Left lung (tissue), 4 donors: ENCODE measurements at regions not wholly inside any gene's neighbourhood (a gene's known extent, or its start where the extent isn't known, plus 50 kb on each side); places are given as distances from the start of the nearest gene placed in this dataset.

Source experiments
- ATAC-seq: fragments of 200-7000 bp; cut with Tn5 transposase; one replicate; pipeline ENCODE4 v1.9.1; 2020; ENCODE audit warnings: moderate library complexity
- DNase-seq, 4 donors: peaks; one replicate each; pipeline ENCODE4 v3.0.0-alpha.2; 2013 to 2020
- H3K27ac ChIP-seq, 2 donors: fragments of 200-600 bp; sonication (generic) in 1 of 2; one replicate each; pipeline versions ENCODE4 v1.5.0 to v1.8.0; 2020 to 2021
- H3K27me3 ChIP-seq, 2 donors: fragments of 200-600 bp; sonication (generic) in 1 of 2; one replicate each; pipeline versions ENCODE4 v1.5.0 to v1.8.0; 2020 to 2021
- H3K36me3 ChIP-seq, 2 donors: fragments of 200-600 bp; sonication (generic) in 1 of 2; one replicate each; pipeline versions ENCODE4 v1.5.0 to v1.8.0; 2020 to 2021
- H3K4me1 ChIP-seq, 2 donors: fragments of 200-600 bp; one replicate each; pipeline ENCODE4 v1.8.0; 2021
- H3K4me3 ChIP-seq, 2 donors: fragments of 200-600 bp; sonication (generic) in 1 of 2; one replicate each; pipeline versions ENCODE4 v1.5.0 to v1.8.0; 2020 to 2021; ENCODE audit warnings: mild to moderate bottlenecking in 1 of 2
- H3K9me3 ChIP-seq, 2 donors: fragments of 200-600 bp; sonication (generic) in 1 of 2; one replicate each; pipeline versions ENCODE4 v1.5.0 to v1.8.0; 2020 to 2021
- CTCF ChIP-seq, 2 donors: fragments of 200-600 bp; sonication (generic) in 1 of 2; IDR thresholded peaks; one replicate each; pipeline versions ENCODE4 v1.5.0 to v1.8.0; 2021; ENCODE audit warnings: antibody characterized with exemption in 2 of 2
- intact Hi-C, 2 donors: fragments of 100-400 bp; cut with DNase I; formaldehyde crosslinking; loops; one replicate each; pipeline versions ENCODE4 v1.11.2 to v1.14.2; 2022
- donor health status: DM: no; HTN: yes; CAD: no.
- donor health status: DM: no; HTN: no; CAD: no.

- no peak overlapping the region for H3K27ac ChIP-seq
Measured at GRCh38 chr4:84024405-84024804, 474.7 kb downstream of the NKX6-1 start.

GRCh38 chr4:84022564-84022963, 476.5 kb downstream of the NKX6-1 start:
- Histone ChIP-seq H3K4me1 (no peaks in the 10 kb centered on the region), H3K27me3 (no peaks in the 10 kb centered on the region), H3K4me3 (no peak overlapping the region), H3K9me3 (no peaks in the 10 kb centered on the region), H3K36me3 (no peaks in the 10 kb centered on the region), H3K27ac (no peak overlapping the region)
- DNase-seq (no peak), ATAC-seq (no peak)
- intact Hi-C loops, result no loop called here
- no peak for TF ChIP-seq CTCF (IDR thresholded peaks at IDR 0.05)

More at GRCh38 chr4:84024405-84024804, 474.7 kb downstream of the NKX6-1 start:
- no peaks in the 10 kb centered on the region for H3K36me3 ChIP-seq
- DNase-seq (no peak), ATAC-seq (no peak)
- no peak overlapping the region for H3K4me3 ChIP-seq
- no peak for TF ChIP-seq CTCF (IDR thresholded peaks at IDR 0.05)
- no peaks in the 10 kb centered on the region for H3K9me3 ChIP-seq
- H3K27me3 ChIP-seq, result no peaks in the 10 kb centered on the region
- H3K4me1 ChIP-seq, result no peaks in the 10 kb centered on the region
- intact Hi-C loops, result no loop called here

GRCh38 chr4:84019626-84020025, 479.5 kb downstream of the NKX6-1 start:
- Histone ChIP-seq H3K4me1 (no peaks in the 10 kb centered on the region), H3K4me3 (no peak overlapping the region), H3K9me3 (no peaks in the 10 kb centered on the region), H3K27me3 (no peaks in the 10 kb centered on the region), H3K27ac (no peak overlapping the region), H3K36me3 (no peaks in the 10 kb centered on the region)
- TF ChIP-seq CTCF (IDR thresholded peaks at IDR 0.05), result no peak
- intact Hi-C loops, result no loop called here
- ATAC-seq (no peak), DNase-seq (no peak)

GRCh38 chr4:84003046-84003445, 467.1 kb downstream of the GPAT3 start:
- Histone ChIP-seq H3K4me1 (no peaks in the 10 kb centered on the region), H3K9me3 (peaks cover 0 to 5% of the 10 kb centered on the region in 2 donors), H3K36me3 (no peaks in the 10 kb centered on the region), H3K4me3 (no peak overlapping the region), H3K27me3 (no peaks in the 10 kb centered on the region), H3K27ac (no peak overlapping the region)
- ATAC-seq (no peak), DNase-seq (no peak)
- intact Hi-C loops, result no loop called here
- no peak for TF ChIP-seq CTCF (IDR thresholded peaks at IDR 0.05)

- ATAC-seq (no peak), DNase-seq (no peak)
- Histone ChIP-seq H3K36me3 (no peaks in the 10 kb centered on the region), H3K27ac (no peak overlapping the region), H3K27me3 (no peaks in the 10 kb centered on the region), H3K4me3 (no peak overlapping the region), H3K9me3 (peaks cover 0 to 4% of the 10 kb centered on the region in 2 donors), H3K4me1 (no peaks in the 10 kb centered on the region)
- intact Hi-C loops, result no loop called here
- no peak for TF ChIP-seq CTCF (IDR thresholded peaks at IDR 0.05)
Measured at GRCh38 chr4:84001876-84002569, 466.1 kb downstream of the GPAT3 start.
